Bone marrow (tissue), 2 donors: ENCODE measurements at regions not wholly inside any gene's neighbourhood (a gene's known extent, or its start where the extent isn't known, plus 50 kb on each side); places are given as distances from the start of the nearest gene placed in this dataset.

Source experiments
- DNase-seq, 2 donors: peaks; one replicate each; lab custom pipeline; 2025; lab: John Stamatoyannopoulos, UW

DNA sequence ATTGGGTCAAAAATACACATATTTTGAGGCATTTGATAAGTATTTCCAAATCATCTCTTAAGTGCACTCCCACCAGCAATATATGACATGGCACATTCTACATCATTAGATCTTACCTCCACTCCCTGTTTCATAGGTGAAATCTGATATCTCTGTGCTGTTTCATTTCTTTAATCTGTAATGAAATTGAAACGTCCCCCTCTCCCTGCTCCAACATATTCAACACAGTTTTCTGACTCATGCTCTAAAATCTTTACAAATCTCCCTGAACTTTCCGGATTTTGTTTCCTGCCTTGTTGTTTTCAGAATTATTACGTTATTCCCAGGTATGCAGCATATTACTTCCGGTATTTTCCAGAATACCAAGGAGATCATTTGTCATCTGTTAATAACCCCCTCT, 66.1 kb upstream of the AKT3 start:
- no peak for DNase-seq

DNA sequence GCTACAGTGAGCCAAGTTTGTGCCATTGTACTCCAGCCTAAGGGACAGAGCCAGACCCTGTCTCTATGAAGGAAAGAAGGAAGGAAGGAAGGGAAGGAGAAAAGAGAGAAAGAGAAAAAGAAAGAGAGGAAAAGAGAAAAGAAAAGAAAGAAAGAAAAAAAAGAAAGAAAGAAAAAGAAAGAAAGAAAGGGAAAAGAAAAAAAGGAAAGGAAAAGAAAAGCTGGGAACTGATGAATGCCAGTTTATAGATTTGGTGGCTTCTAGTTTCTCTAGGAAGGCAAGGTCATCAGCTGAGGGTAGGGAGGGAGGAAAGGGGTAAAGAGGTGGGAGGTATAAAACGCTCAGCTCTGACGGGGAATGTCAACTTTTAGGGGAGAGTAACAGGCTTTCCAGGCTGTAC, 62.3 kb upstream of the AKT3 start:
- DNase-seq = no peak

DNA sequence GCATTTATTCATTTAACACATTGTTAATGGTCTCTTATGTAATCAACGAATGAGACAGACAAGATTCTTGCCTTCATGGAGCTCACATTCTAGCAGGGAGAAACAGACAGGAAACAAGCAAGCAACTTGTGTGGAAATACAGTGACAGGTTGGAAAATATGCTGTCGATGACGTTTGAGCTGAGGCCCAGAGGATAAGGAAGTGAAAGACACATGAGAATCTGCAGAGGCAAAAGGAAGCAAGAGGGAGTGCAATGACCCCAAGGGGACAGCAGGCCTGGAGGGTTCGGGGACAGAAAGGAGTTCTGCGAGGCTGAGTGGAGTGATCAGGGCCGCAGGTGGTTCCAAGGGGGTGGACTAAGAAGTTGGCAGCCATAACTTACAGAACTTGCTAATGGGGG, 60.6 kb upstream of the AKT3 start:
- DNase-seq = no peak

DNA sequence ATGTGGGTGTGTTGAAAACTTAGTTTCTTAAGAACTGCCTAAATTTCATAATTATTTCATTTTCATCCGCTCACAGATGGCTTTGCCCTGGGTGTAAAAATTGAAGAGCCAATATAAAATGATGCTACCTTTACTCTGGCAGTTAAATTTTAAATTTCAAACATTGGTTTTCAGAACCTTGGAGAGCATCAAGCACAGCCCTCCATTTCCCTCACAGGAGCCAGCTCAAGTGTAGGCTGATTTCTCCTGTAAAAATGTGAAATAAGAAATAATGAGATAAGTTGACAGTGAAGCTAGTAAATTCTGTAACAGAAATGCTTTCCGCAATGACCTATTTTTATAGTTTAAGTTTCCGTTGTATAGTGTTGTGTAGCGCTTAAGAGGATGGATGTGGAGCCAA, 53.9 kb upstream of the AKT3 start:
- DNase-seq = no peak

DNA sequence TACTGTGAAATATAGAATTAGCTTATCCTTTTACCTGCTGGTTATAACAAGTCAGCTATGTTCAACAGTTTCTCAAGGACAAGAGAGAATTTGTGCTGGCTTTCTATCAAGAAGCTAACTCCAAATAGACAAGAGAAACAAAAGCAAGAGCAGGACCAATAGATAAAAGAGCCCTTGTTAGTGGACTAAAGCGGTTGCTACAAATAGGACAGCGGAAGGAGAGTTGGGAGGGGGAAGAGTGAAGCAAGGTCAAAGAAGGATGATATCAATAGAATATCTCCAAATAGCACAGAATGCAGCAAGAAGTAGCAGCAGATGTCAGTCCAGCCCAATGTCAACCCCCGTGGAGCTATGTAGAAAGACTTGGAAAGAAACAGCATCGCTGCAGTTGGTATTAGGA, 53.0 kb upstream of the AKT3 start:
- no peak for DNase-seq

DNA sequence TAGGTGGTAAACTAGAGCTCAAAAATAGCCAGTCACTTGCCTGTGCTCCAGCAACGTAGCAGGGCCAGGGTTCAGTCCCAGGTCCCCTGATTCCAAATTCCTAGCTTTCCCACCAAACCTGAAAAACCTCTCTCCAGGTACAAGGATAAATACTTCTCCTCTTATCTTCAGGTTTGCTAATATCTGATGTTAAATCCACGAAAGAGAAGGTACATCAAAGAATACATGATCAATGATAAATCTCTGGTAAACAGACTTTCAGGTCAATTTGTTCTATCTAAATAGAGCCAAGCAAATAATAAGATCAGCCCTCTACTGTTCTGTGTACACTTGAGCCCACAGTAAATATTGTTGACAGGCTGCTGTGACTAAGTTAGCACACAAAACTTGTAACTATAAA, 52.1 kb upstream of the AKT3 start:
- DNase-seq = no peak
